A549 (cell line): ENCODE measurements at regions not wholly inside any gene's neighbourhood (a gene's known extent, or its start where the extent isn't known, plus 50 kb on each side); places are given as distances from the start of the nearest gene placed in this dataset.

Experiments used
- ATAC-seq, 2 experiments: fragments of 200-7000 bp in 1 of 2; fragments of >200 bp in 1 of 2; cut with Nextera tagmentation in 1 of 2; cut with Tn5 transposase in 1 of 2; 3 replicates each; pipeline versions ENCODE4 v1.8.0 to v1.9.1; 2018 to 2020; ENCODE audit warnings: mild to moderate bottlenecking in 1 of 2, moderate library complexity in 1 of 2
- CTCF ChIA-PET: fragments of 300-600 bp; sonication (Branson Sonifier 250); formaldehyde crosslinking; extraction: SDS; loops from one replicate; lab custom pipeline; 2021; ENCODE audit warnings: antibody characterized with exemption, inconsistent platforms; lab: Yijun Ruan, JAX
- POLR2A ChIA-PET: fragments of 350-600 bp; formaldehyde crosslinking; extraction: SDS; loops from one replicate; lab custom pipeline; 2021; ENCODE audit warnings: antibody characterized with exemption, inconsistent platforms; lab: Yijun Ruan, JAX
- DNase-seq, 2 experiments: peaks; one replicate each; pipeline versions ENCODE4 v3.0.0 to v3.0.0-alpha.2; 2011 to 2016; ENCODE audit warnings: low read depth in 1 of 2, low spot score in 1 of 2
- FAIRE-seq: peaks from 2 replicates; lab custom pipeline; 2011; peaks lifted over from hg19 to GRCh38; lab: Jason Lieb, UNC
- H3K27ac ChIP-seq, 2 experiments: fragments of >200 bp; sonication (Bioruptor Twin); formaldehyde crosslinking; 3 replicates each; pipeline ENCODE4 v1.5.1; 2016 to 2017
- H3K4me1 ChIP-seq: fragments of >200 bp; sonication (Bioruptor Twin); formaldehyde crosslinking; 3 replicates; pipeline ENCODE4 v1.6.1; 2016
- H3K4me2 ChIP-seq: fragments of >200 bp; sonication (Bioruptor Twin); formaldehyde crosslinking; 3 replicates; pipeline ENCODE4 v1.6.1; 2016
- H3K4me3 ChIP-seq: fragments of >200 bp; sonication (Bioruptor Twin); formaldehyde crosslinking; 3 replicates; pipeline ENCODE4 v1.5.1; 2016
- H3K9me3 ChIP-seq: fragments of >200 bp; sonication (Bioruptor Twin); formaldehyde crosslinking; 3 replicates; pipeline ENCODE4 v1.6.1; 2016
- BCL3 ChIP-seq: fragments of >200 bp; sonication (Bioruptor Twin); formaldehyde crosslinking; IDR thresholded peaks from 3 replicates; pipeline ENCODE4 v1.6.1; 2016
- CEBPB ChIP-seq, 2 experiments: fragments of >200 bp in 1 of 2; sonication (Bioruptor Twin) in 1 of 2; formaldehyde crosslinking in 1 of 2; IDR thresholded peaks; 2 replicates each; pipeline ENCODE4 v1.6.1; 2012 to 2016
- CHD4 ChIP-seq: fragments of 200-600 bp; sonication (generic); IDR thresholded peaks from 2 replicates; pipeline ENCODE4 v1.6.1; 2016; ENCODE audit warnings: antibody characterized with exemption, mild to moderate bottlenecking, borderline replicate concordance
- E2F6 ChIP-seq: IDR thresholded peaks from 2 replicates; pipeline ENCODE4 v1.6.1; 2012; ENCODE audit warnings: low read depth, borderline replicate concordance
- EHF ChIP-seq: fragments of 250-450 bp; sonication (Bioruptor Pico); IDR thresholded peaks from 2 replicates; pipeline ENCODE4 v1.5.0; 2020; ENCODE audit warnings: mild to moderate bottlenecking
- ESRRA ChIP-seq: fragments of 150-350 bp; IDR thresholded peaks from 2 replicates; pipeline ENCODE4 v1.6.1; 2014; ENCODE audit warnings: mild to moderate bottlenecking, low read length, borderline replicate concordance
- FOSL2 ChIP-seq, 2 experiments: fragments of 450-650 bp in 1 of 2; fragments of >200 bp in 1 of 2; sonication (Bioruptor Twin) in 1 of 2; formaldehyde crosslinking; IDR thresholded peaks; 2 replicates each; pipeline versions ENCODE4 v1.5.0 to v1.6.1; 2016 to 2020; ENCODE audit warnings: mild to moderate bottlenecking in 1 of 2, moderate library complexity in 1 of 2
- GATA3 ChIP-seq: IDR thresholded peaks from 2 replicates; pipeline ENCODE4 v1.6.1; 2012; ENCODE audit warnings: borderline replicate concordance
- HDAC2 ChIP-seq: fragments of 200-600 bp; sonication (generic); IDR thresholded peaks from 2 replicates; pipeline ENCODE4 v1.6.1; 2016
- HEYL ChIP-seq: fragments of 250-450 bp; sonication (Bioruptor Pico); IDR thresholded peaks from 2 replicates; pipeline ENCODE4 v1.8.0; 2021; ENCODE audit warnings: mild to moderate bottlenecking, moderate library complexity
- HOXA7 ChIP-seq: fragments of 250-450 bp; sonication (Bioruptor Pico); IDR thresholded peaks from 2 replicates; pipeline ENCODE4 v1.5.0; 2020; ENCODE audit warnings: mild to moderate bottlenecking, moderate library complexity
- HOXB13 ChIP-seq: fragments of 250-450 bp; sonication (Bioruptor Pico); IDR thresholded peaks from 2 replicates; pipeline ENCODE4 v1.5.0; 2020; ENCODE audit warnings: low read depth, mild to moderate bottlenecking, moderate library complexity
- HOXB5 ChIP-seq: fragments of 250-450 bp; sonication (Bioruptor Pico); IDR thresholded peaks from 2 replicates; pipeline ENCODE4 v1.5.0; 2020; ENCODE audit warnings: mild to moderate bottlenecking, moderate library complexity
- KDM5A ChIP-seq: fragments of 200-600 bp; sonication (generic); IDR thresholded peaks from 2 replicates; pipeline ENCODE4 v1.6.1; 2016; ENCODE audit warnings: antibody characterized with exemption, mild to moderate bottlenecking
- NFE2L2 ChIP-seq: fragments of 150-350 bp; conservative IDR thresholded peaks from 2 replicates; pipeline ENCODE4 v1.6.1; 2014; ENCODE audit warnings: low read length
- NPAS2 ChIP-seq: fragments of 250-450 bp; sonication (Bioruptor Pico); IDR thresholded peaks from 2 replicates; pipeline ENCODE4 v1.8.0; 2022; ENCODE audit warnings: mild to moderate bottlenecking, moderate library complexity, borderline replicate concordance
- NR3C1 ChIP-seq: fragments of >200 bp; sonication (Bioruptor Twin); formaldehyde crosslinking; IDR thresholded peaks from 3 replicates; pipeline ENCODE4 v1.6.1; 2017
- PHF8 ChIP-seq: fragments of 200-600 bp; sonication (generic); IDR thresholded peaks from 2 replicates; pipeline ENCODE4 v1.6.1; 2016; ENCODE audit warnings: low read depth, mild to moderate bottlenecking, antibody characterized with exemption, moderate library complexity, borderline replicate concordance
- POLR2A ChIP-seq: IDR thresholded peaks from 2 replicates; pipeline ENCODE4 v1.6.1; 2012; ENCODE audit warnings: mild to moderate bottlenecking, low read length
- RCOR1 ChIP-seq: fragments of 150-350 bp; IDR thresholded peaks from 2 replicates; pipeline ENCODE4 v1.6.1; 2014; ENCODE audit warnings: antibody characterized with exemption, low read length, low read depth
- REST ChIP-seq: fragments of 200-600 bp; sonication (generic); IDR thresholded peaks from 2 replicates; pipeline ENCODE4 v1.6.1; 2016; ENCODE audit warnings: antibody characterized with exemption, mild to moderate bottlenecking, moderate library complexity
- RFX5 ChIP-seq: fragments of 450-650 bp; IDR thresholded peaks from 2 replicates; pipeline ENCODE4 v1.7.1; 2014; ENCODE audit warnings: antibody characterized with exemption, mild to moderate bottlenecking, moderate library complexity
- SREBF2 ChIP-seq: fragments of 450-650 bp; IDR thresholded peaks from 2 replicates; pipeline ENCODE4 v1.6.1; 2014; ENCODE audit warnings: mild to moderate bottlenecking, moderate library complexity
- TP53 ChIP-seq: fragments of 250-450 bp; sonication (Bioruptor Pico); IDR thresholded peaks from 2 replicates; pipeline ENCODE4 v1.5.0; 2021; ENCODE audit warnings: mild to moderate bottlenecking, moderate library complexity
- ZC3H11A ChIP-seq: fragments of 450-650 bp; IDR thresholded peaks from 2 replicates; pipeline ENCODE4 v1.6.1; 2014; ENCODE audit warnings: antibody characterized with exemption, mild to moderate bottlenecking
- ZNF302 ChIP-seq: fragments of 250-450 bp; sonication (Bioruptor Pico); IDR thresholded peaks from 2 replicates; pipeline ENCODE4 v1.9.0; 2021; ENCODE audit warnings: inconsistent platforms, mild to moderate bottlenecking, moderate library complexity
- WGBS: methylation state at CpG from one replicate; pipeline ENCODE4 v1.1.6; 2017; ENCODE audit errors: missing lambda C conversion rate; 5-methylcytosine and 5-hydroxymethylcytosine counted together

GRCh38 chr12:87303396-87304012, 725.7 kb downstream of the C12orf50 start:
- Histone ChIP-seq H3K27ac (no peak overlapping the region), H3K9me3 (no peaks in the 10 kb centered on the region), H3K4me3 (no peak overlapping the region), H3K4me2 (no peak overlapping the region), H3K4me1 (no peaks in the 10 kb centered on the region)
- FAIRE-seq (no peak), DNase-seq (no peak), ATAC-seq (no peak)
- TF ChIP-seq HOXA7 (CRISPR knock-in tag): no peak
- TF ChIP-seq CEBPB (IDR thresholded peaks at IDR 0.05): no peak
- TF ChIP-seq POLR2A: no peak
- no peak for TF ChIP-seq HOXB5
- TF ChIP-seq FOSL2 (IDR thresholded peaks at IDR 0.05): no peak
- no peak for TF ChIP-seq FOSL2 (CRISPR knock-in tag; IDR thresholded peaks at IDR 0.05)
- TF ChIP-seq ZC3H11A: no peak
- no peak for TF ChIP-seq TP53
- CTCF ChIA-PET: no interaction called here
- POLR2A ChIA-PET: no interaction called here
- 70% methylated on average over 1 of the region's 1 CpG for WGBS

GRCh38 chr12:87302126-87302745, 727.0 kb downstream of the C12orf50 start:
- TF ChIP-seq SREBF2 (no peak), E2F6 (no peak), ZNF302 (CRISPR knock-in tag) (no peak), RCOR1 (no peak), HEYL (CRISPR knock-in tag) (no peak), CHD4 (no peak), HDAC2 (no peak), NFE2L2 (no peak), NPAS2 (no peak), HOXB13 (CRISPR knock-in tag) (no peak), BCL3 (no peak), ESRRA (no peak)
- DNase-seq: no peak
- FAIRE-seq: no peak
- H3K4me1 ChIP-seq: no peaks in the 10 kb centered on the region
- no peak overlapping the region for H3K4me2 ChIP-seq
- ChIA-PET POLR2A (no interaction called here), CTCF (no interaction called here)
- H3K27ac ChIP-seq: no peak overlapping the region
- ATAC-seq: no peak
- H3K9me3 ChIP-seq: no peaks in the 10 kb centered on the region
- no peak overlapping the region for H3K4me3 ChIP-seq
- WGBS: 85% methylated on average over 5 of the region's 5 CpGs

GRCh38 chr12:87290505-87290904, 738.7 kb downstream of the C12orf50 start:
- H3K4me1 ChIP-seq: no peaks in the 10 kb centered on the region
- ChIA-PET POLR2A (no interaction called here), CTCF (no interaction called here)
- no peak overlapping the region for H3K4me2 ChIP-seq
- TF ChIP-seq HOXB13 (CRISPR knock-in tag): no peak
- no peak for TF ChIP-seq REST
- no peak for TF ChIP-seq NR3C1
- no peak for TF ChIP-seq HOXB5
- TF ChIP-seq PHF8: no peak
- TF ChIP-seq GATA3: no peak
- no peak for TF ChIP-seq KDM5A
- TF ChIP-seq EHF: no peak
- no peak for TF ChIP-seq RFX5
- ATAC-seq: no peak
- no peak overlapping the region for H3K4me3 ChIP-seq
- DNase-seq: no peak
- H3K9me3 ChIP-seq: no peaks in the 10 kb centered on the region
- H3K27ac ChIP-seq: no peak overlapping the region
- FAIRE-seq: peak; percentile 72
